ENCODE measurements at regions not wholly inside any gene's neighbourhood (a gene's known extent, or its start where the extent isn't known, plus 50 kb on each side); places are given as distances from the start of the nearest gene placed in this dataset.

DNA sequence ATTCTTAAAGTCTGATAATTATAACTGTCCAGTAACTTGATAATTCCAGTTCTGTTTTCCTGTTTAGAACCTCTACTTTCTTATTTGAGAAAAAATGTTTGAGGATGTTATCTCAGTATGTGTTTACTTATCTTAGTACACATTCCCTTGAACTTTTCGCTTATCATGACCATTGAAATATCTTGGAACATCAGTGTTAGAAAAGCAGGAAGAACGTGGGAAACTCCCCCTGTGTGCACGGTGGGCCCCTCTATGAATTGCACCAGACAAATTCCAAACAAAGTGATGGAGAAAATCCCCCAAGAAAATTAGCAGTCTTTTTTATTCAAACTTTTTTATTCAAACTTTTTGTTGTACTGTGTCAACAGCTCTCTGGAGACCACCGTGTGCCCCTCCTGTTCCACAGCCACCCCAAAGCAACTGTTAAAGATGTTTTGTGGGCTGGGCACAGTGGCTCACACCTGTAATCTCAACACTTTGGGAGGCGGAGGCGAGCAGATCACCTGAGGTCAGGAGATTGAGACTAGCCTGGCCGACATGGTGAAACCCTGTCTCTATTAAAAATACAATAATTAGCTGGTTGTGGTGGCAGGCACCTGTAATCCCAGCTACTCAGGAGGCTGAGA is 78.3 kb upstream of the PEG3 start:
- TF ChIP-seq CTCF (conservative IDR thresholded peaks at IDR 0.05 in 1 of 2, IDR thresholded peaks at IDR 0.05 in 1 of 2; ENCODE audit: extremely low read depth in 1 of 2, insufficient read depth in 1 of 2, low read depth in 1 of 2, low read length in 2 of 2) (no peak), EZH2 (IDR thresholded peaks at IDR 0.05; ENCODE audit: borderline replicate concordance, low read length) (no peak)
